ENCODE measurements at regions not wholly inside any gene's neighbourhood (a gene's known extent, or its start where the extent isn't known, plus 50 kb on each side); places are given as distances from the start of the nearest gene placed in this dataset.

- H3K36me3 ChIP-seq = no peaks in the 10 kb centered on the region
- intact Hi-C loops (cut with DNase I) = no loop called here
- DNase-seq (ENCODE audit: extremely low spot score) = no peak
- TF ChIP-seq POLR2A (IDR thresholded peaks at IDR 0.05; ENCODE audit: low read depth) (no peak), EP300 (IDR thresholded peaks at IDR 0.05) (no peak), CTCF (IDR thresholded peaks at IDR 0.05) (no peak), POLR2AphosphoS5 (IDR thresholded peaks at IDR 0.05) (no peak)
- no peaks in the 10 kb centered on the region for H3K4me1 ChIP-seq
- 77% methylated on average over 1 of the region's 1 CpG for WGBS
- no peak overlapping the region for H3K27ac ChIP-seq (replicated peaks in 1 of 4)
- H3K27me3 ChIP-seq = no peaks in the 10 kb centered on the region
- H3K4me3 ChIP-seq = no peak overlapping the region
- H3K9me3 ChIP-seq = no peaks in the 10 kb centered on the region
These were observed 848.0 kb downstream of the DACH1 start for GRCh38 chr13:71018995-71019394.

- no peak overlapping the region for H3K4me3 ChIP-seq
- H3K36me3 ChIP-seq = no peaks in the 10 kb centered on the region
- no peak for DNase-seq (ENCODE audit: extremely low spot score)
- TF ChIP-seq POLR2A (IDR thresholded peaks at IDR 0.05; ENCODE audit: low read depth) (no peak), POLR2AphosphoS5 (IDR thresholded peaks at IDR 0.05) (no peak), EP300 (IDR thresholded peaks at IDR 0.05) (no peak), CTCF (IDR thresholded peaks at IDR 0.05) (no peak)
- no peak overlapping the region for H3K27ac ChIP-seq (replicated peaks in 1 of 4)
- intact Hi-C loops (cut with DNase I) = no loop called here
- no peaks in the 10 kb centered on the region for H3K4me1 ChIP-seq
- H3K9me3 ChIP-seq = no peaks in the 10 kb centered on the region
- no peaks in the 10 kb centered on the region for H3K27me3 ChIP-seq
These were observed 848.5 kb downstream of the DACH1 start for GRCh38 chr13:71018544-71018943.

- no peaks in the 10 kb centered on the region for H3K9me3 ChIP-seq
- DNase-seq (ENCODE audit: extremely low spot score) = no peak
- no peaks in the 10 kb centered on the region for H3K27me3 ChIP-seq
- WGBS = 62% methylated on average over 1 of the region's 1 CpG
- no peaks in the 10 kb centered on the region for H3K36me3 ChIP-seq
- TF ChIP-seq POLR2A (IDR thresholded peaks at IDR 0.05; ENCODE audit: low read depth) (no peak), EP300 (IDR thresholded peaks at IDR 0.05) (no peak), CTCF (IDR thresholded peaks at IDR 0.05) (no peak), POLR2AphosphoS5 (IDR thresholded peaks at IDR 0.05) (no peak)
- intact Hi-C loops (cut with DNase I) = no loop called here
- no peak overlapping the region for H3K4me3 ChIP-seq
- no peak overlapping the region for H3K27ac ChIP-seq (replicated peaks in 1 of 4)
- no peaks in the 10 kb centered on the region for H3K4me1 ChIP-seq
These were observed 849.4 kb downstream of the DACH1 start for GRCh38 chr13:71017607-71018006.

GRCh38 chr13:71015516-71015915 lies 851.5 kb downstream of the DACH1 start:
- 87% methylated on average over 2 of the region's 2 CpGs for WGBS
- Histone ChIP-seq H3K4me3 (no peak overlapping the region), H3K4me1 (no peaks in the 10 kb centered on the region), H3K27me3 (no peaks in the 10 kb centered on the region), H3K27ac (replicated peaks in 1 of 4) (no peak overlapping the region), H3K36me3 (no peaks in the 10 kb centered on the region), H3K9me3 (no peaks in the 10 kb centered on the region)
- DNase-seq (ENCODE audit: extremely low spot score) = no peak
- intact Hi-C loops (cut with DNase I) = no loop called here
- TF ChIP-seq POLR2AphosphoS5 (IDR thresholded peaks at IDR 0.05) = no peak
- TF ChIP-seq CTCF (IDR thresholded peaks at IDR 0.05) = no peak
- TF ChIP-seq EP300 (IDR thresholded peaks at IDR 0.05) = no peak
- no peak for TF ChIP-seq POLR2A (IDR thresholded peaks at IDR 0.05; ENCODE audit: low read depth)

GRCh38 chr13:71015021-71015420 lies 852.0 kb downstream of the DACH1 start:
- no peak overlapping the region for H3K27ac ChIP-seq (replicated peaks in 1 of 4)
- no peak for TF ChIP-seq POLR2A (IDR thresholded peaks at IDR 0.05; ENCODE audit: low read depth)
- TF ChIP-seq CTCF (IDR thresholded peaks at IDR 0.05) = no peak
- no peak for TF ChIP-seq EP300 (IDR thresholded peaks at IDR 0.05)
- no peak for TF ChIP-seq POLR2AphosphoS5 (IDR thresholded peaks at IDR 0.05)
- intact Hi-C loops (cut with DNase I) = no loop called here
- H3K9me3 ChIP-seq = no peaks in the 10 kb centered on the region
- H3K4me1 ChIP-seq = no peaks in the 10 kb centered on the region
- whole genome bisulfite sequencing = 92% methylated on average over 9 of the region's 9 CpGs
- no peak for DNase-seq (ENCODE audit: extremely low spot score)
- H3K27me3 ChIP-seq = no peaks in the 10 kb centered on the region
- no peaks in the 10 kb centered on the region for H3K36me3 ChIP-seq
- no peak overlapping the region for H3K4me3 ChIP-seq

Data from esophagus muscularis mucosa (tissue), 4 donors.